Astrocyte (in vitro differentiated cells and primary cell): ENCODE measurements at regions not wholly inside any gene's neighbourhood (a gene's known extent, or its start where the extent isn't known, plus 50 kb on each side); places are given as distances from the start of the nearest gene placed in this dataset.

ENCODE experiments used
- EZH2 ChIP-seq: IDR thresholded peaks from 2 replicates; pipeline ENCODE4 v1.6.1; 2012; ENCODE audit warnings: mild to moderate bottlenecking, low read length, inconsistent platforms; ENCODE audit not compliant: insufficient read depth
- TF ChIP-seq, protein P1 (sequence below): IDR thresholded peaks from 2 replicates; pipeline ENCODE4 v1.5.1; 2011; ENCODE audit warnings: low read depth, mild to moderate bottlenecking, inconsistent platforms, low read length, moderate library complexity; ENCODE audit not compliant: insufficient read depth

DNA sequence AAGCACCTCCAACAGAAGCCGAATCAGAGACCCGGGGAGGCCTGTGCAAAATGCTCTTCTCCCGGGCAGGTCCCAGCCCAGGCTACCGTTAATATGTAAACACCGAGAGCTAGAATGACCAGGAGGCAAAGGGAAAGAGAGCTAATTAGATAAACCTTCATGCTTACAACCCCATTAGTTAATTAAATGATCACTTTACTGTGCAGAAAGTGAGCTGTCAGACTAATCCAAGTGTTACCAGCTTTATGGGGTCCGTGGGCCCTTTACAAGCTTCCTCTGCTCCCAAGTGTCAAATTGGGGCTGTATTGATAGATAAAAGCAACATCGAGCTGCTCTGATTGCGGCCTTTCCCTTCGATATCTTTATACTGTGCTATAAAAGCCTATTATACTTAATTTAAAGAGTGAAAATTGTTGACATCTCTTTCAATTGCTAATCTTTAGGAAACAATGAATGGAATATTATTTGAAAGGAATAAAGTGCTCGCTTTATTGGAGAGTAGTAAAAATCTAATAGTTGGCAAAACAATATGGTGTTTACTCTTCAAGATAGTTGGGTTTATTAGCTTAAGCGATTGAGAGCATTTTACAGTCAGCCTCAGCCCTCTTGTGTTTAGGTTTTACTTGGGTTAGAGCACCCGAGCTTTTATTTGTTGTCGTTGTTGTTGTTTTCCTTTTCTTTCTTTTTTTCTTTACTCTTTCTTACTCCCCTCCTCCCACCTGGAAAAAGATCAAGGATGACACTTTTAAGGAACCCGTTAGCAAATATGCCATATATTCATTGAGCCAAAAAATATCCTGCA is 189.3 kb upstream of the GPR12 start:
- TF ChIP-seq, protein P1, sequence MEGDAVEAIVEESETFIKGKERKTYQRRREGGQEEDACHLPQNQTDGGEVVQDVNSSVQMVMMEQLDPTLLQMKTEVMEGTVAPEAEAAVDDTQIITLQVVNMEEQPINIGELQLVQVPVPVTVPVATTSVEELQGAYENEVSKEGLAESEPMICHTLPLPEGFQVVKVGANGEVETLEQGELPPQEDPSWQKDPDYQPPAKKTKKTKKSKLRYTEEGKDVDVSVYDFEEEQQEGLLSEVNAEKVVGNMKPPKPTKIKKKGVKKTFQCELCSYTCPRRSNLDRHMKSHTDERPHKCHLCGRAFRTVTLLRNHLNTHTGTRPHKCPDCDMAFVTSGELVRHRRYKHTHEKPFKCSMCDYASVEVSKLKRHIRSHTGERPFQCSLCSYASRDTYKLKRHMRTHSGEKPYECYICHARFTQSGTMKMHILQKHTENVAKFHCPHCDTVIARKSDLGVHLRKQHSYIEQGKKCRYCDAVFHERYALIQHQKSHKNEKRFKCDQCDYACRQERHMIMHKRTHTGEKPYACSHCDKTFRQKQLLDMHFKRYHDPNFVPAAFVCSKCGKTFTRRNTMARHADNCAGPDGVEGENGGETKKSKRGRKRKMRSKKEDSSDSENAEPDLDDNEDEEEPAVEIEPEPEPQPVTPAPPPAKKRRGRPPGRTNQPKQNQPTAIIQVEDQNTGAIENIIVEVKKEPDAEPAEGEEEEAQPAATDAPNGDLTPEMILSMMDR, result no peak
- no peak for TF ChIP-seq EZH2
